ENCODE measurements at regions not wholly inside any gene's neighbourhood (a gene's known extent, or its start where the extent isn't known, plus 50 kb on each side); places are given as distances from the start of the nearest gene placed in this dataset.

- TF ChIP-seq CTCF (IDR thresholded peaks at IDR 0.05) = no peak
- TF ChIP-seq POLR2A (IDR thresholded peaks at IDR 0.05) = no peak
These were observed 107.2 kb upstream of the CACNA1A start for GRCh38 chr19:13613447-13613846.
